ENCODE measurements at regions not wholly inside any gene's neighbourhood (a gene's known extent, or its start where the extent isn't known, plus 50 kb on each side); places are given as distances from the start of the nearest gene placed in this dataset.
"Not testable (repeated sequence)": the region's sequence is repeated elsewhere in the genome, so short reads cannot be mapped to it uniquely, and the experiment has no call there.

DNA sequence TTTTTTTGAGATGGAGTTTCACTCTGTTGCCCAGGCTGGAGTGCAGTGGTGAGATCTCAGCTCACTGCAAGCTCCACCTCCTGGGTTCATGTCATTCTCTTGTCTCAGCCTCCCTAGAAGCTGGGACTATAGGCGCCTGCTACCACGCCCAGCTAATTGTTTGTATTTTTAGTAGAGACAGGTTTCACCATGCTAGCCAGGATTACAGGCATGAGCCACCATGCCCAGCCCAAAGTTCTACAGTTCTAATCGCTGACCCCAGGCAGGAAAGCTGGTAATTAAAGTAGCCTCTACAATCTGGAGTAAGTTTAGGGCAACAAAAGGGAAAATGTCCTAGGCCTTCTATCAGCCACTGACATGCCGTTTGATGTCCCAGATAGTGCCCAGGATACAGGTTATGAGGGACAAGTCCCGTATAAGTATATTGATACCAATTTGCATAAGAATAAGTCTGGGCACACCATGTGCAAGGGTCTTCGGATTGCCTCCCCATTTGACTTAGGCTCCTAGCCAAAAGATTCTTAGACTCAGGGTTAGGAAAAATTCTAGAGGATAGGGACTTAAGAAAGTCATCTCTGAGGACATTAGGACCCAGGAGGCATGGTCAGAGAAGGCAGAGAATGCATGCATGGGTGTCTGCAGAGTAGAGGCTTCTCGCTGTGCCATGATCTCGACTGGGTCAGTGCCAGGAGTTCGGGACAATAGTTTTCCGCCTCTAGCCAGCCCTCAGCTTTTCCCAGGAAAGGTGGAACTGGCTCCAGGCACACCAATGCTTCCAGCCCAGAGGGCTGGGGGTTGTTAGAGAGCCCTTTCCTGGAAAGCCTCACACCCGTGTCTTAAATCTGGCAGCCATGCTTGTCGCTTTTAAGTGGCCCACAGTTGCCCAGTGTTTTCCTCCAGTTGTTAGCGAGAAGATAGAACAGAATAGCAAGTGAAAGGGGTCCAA, 1111.1 kb downstream of the TAF11L14 start:
- DNase-seq = no peak

DNA sequence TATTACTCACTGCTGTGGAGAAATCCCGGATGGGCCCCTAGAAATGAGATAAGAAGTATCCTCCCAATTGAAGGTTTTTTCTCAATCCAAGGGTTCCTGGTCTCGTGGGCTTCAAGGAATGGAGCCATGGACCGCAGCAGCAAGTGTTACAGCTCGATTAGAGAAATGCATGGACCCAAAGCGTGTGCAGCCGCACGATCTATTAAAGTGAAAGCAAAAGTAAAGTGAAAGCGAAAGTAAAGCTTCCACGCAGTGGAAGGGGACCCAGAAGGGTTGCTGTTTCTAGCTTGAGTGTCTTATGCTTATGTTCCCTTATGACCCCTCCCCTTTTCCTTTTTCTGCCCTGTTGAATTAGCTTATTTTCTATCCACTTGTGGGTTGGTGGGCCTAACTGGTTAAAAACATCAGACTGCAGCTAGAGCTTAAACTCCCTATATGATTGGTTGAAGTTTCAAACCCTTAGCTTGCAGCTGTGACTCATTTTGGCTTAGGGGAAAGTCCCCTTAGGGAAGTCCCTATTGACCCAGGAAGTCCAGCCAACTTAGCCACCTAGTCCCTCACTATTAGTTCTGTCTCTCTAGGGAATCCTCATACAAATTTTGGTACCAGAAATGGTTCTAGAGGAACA, 1111.8 kb downstream of the TAF11L14 start:
- DNase-seq = no peak

DNA sequence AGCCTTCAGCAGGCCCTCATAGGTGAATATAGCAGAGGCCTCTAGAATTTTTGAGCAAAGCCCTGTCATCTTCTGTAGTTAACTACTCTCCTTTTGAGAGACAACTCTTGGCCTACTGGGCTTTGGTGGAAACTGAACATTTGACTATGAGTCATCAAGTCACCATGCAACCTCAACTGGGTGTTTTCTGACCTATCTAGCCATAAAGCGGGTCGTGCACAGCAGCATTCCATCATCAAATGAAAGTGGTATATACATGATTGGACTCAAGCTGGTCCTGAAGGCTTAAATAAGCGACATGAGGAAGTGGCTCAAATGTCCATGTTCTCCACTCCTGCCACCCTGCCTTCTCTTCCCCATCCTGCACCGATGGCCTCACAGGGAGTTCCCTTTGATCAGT, 1115.5 kb downstream of the TAF11L14 start:
- no peak for DNase-seq

DNA sequence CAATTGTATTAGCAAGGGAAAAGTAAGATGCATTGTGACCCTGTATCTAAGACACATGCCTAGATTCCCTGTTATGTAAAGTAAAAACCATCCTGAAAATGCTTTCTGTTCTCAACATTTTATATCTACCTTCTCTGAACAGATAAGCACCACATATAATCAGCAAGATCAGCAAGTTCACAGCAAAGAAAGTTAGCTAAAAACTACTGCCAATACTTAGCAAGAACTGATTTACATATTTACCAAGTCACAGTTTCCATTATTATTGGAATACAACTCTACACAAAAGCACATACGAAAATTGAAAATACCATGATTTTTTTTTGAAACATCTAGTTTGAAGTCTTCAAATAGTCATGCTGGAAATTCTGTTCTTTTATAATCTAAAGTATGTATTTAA, 1118.1 kb downstream of the TAF11L14 start:
- DNase-seq = no peak

DNA sequence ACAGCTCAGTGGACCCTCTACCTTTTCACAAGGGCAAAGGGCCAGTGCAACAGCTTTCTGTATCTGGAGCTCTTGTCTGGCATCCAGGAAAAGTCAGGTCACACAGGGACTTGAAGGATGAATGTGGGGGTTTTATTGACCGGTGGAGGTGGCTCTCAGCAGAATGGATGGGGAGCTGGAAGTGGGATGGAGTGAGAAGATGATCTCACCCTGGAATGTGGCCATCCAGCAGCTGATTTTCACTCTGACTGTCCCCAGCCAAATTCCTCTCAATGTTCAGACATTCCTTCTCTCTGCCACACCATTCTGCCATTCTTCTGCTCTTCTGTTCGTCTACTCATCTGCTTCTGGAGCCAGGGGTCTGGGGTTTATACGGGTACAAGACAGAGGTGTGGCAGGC, 1119.9 kb downstream of the TAF11L14 start:
- no peak for DNase-seq

DNA sequence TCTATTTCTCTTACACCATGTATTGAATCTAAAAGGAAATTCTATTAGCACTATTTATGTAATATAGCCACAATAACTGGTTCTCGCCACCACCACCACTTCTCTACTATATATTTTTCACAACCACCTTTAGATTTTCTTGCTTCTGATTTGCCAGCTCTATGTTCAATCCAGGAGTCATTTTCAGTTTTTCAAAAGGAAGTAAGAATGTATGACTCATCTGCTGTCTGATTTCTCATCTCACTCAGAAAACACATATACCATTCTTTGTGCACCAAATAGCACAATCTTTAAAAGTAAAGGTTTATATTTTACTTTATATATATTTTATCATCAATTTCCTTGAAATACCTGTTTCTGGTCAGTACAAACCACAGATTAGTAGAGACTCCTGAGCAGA, 1127.5 kb downstream of the TAF11L14 start:
- no peak for DNase-seq

DNA sequence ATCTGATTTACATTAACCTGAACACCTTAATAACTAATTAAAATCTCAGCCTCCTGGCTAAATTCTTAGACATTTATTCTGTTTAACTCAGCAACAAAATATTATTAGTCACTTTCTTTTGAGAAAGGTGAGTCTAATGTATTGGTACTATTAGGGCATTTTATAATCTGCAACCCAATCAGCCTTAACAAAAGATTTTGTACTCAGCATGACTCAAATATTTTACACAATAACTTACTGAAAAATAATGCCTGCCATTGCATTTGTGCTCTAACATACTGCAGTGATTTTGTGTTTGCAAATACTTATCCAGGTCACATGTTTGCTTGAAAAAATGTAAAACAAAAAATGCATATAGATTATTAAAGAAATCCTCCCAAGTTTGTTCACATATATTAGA, 1129.9 kb downstream of the TAF11L14 start:
- DNase-seq = no peak

DNA sequence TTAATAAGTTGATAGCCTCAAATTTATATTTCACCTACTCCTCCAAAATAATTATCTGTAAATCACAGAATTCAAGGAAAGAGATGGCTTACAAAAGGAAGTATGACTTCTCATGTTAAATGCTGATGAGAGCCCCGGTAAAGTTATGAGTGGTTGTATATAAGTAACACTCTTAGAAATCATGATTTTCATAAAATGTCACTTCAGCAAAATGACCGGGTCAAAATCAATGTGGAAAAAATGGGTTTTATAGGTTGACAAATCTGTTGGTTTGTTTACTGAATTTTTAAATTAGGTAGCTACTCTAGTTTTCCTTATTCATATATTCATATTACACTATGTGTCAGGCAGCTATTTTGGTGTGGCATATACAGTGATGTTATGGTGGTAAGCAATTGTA, 1131.0 kb downstream of the TAF11L14 start:
- DNase-seq = no peak

DNA sequence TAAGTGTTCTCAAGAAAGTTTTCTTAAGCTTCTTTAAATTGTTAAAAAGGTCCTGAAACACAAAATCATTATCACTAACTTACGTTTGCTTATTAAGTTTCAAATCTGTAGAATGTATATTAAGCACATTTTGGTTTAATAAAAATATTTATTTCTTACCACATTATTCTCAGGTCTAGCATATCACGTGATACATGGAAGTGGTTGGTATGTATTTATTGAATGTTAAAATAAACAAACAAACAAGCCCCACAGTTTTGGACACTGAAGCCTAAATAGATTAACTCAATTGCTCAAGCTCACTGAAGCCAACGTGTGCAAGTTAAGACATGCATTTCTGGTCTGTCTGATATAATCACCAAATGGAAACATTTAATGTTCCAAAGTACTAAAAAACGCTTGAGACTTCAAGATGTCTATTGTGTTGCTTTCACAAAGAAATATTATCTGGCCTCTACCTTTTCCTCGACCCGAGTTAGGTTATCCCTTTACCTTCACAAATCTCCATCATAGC, 1136.9 kb downstream of the TAF11L14 start:
- DNase-seq = no peak

DNA sequence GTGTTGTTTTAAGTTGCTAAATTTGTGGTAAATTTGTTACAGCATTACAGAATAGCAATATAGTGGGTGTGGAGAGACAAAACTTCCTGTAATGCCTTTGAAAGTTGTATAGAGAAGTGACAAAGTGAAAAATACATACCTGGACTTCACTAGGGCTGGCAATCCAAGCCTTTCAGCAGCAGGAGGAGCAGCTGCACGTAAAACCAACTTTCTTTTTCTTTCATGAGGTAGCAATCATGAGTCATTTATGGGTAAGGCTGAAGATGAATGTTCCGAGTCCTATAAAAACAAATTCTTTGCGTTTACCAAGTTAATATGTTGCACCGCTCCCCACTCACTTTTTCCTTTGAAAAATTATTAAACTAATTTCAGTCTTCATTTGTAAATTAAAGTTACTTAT, 1138.2 kb downstream of the TAF11L14 start:
- no peak for DNase-seq

DNA sequence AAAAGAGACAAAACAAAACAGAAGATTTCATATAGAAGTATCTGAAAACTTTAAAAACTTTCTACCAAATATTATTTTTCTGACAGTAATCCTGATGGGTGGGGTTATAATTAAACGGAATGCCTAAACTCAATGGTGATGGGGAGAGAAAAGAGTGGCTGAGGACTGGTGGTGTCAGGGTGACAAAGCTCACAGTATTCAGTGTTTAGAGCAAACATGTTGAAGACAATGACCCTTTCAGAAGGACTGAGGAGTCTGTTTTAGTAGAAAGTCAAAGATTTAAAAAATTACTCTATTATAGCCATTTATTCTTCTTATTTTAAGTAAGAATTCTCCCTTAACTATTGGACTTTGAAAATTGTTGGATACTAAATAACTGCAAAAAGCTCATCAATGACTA, 1144.0 kb downstream of the TAF11L14 start:
- no peak for DNase-seq

DNA sequence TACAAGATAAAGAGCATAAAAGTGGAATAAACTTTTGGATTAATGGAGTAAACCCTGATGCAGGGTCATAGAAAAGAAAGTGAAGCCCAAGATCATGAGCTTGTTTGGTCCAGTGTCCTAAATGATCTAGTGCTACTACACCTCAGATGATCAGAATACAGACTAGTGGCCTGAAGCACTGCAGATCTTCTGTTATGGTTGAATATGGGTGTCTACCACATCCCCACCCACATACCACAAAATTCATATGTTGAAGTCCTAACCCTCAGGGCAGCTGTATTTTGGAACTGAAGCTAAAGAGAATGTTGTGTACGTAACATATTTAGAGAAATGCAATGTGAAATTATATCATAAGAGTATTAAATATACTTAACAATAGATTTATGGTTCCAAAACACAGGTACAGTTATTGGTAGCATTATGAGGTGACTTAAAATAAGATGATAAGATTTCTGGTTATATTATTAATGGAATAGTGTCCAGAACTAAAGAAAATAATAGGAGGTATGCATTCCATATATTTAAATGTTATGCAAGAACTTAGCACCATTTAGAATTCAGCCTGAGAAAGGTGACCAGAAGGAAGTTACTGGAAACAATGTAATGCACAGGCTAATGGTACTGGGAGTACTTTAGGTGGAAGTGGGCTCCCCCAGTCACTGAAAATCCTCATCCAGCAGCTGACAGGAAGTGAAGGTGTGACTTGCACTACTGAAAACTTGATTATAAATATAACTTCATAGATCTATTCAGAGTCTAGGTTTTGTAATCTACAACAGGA, 1155.1 kb downstream of the TAF11L14 start:
- DNase-seq = no peak

DNA sequence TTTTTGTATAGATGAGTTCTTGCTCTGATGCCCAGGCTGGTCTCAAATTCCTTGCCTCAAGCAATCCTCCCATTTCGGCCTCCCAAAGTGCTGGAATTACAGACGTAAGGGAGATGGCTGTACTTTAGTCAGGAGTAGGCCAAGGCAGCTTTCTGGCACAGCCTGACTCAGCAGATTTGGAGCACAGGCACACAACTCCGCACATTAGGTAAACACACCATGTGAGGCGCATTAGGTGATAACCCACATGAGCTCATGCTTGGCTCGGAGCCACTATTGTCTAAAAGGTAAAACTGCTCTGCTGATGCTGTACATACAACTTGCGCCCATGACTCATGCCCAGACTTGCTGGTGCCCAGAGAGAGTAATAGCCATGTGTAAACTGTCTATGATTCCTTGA, 1157.9 kb downstream of the TAF11L14 start:
- no peak for DNase-seq

DNA sequence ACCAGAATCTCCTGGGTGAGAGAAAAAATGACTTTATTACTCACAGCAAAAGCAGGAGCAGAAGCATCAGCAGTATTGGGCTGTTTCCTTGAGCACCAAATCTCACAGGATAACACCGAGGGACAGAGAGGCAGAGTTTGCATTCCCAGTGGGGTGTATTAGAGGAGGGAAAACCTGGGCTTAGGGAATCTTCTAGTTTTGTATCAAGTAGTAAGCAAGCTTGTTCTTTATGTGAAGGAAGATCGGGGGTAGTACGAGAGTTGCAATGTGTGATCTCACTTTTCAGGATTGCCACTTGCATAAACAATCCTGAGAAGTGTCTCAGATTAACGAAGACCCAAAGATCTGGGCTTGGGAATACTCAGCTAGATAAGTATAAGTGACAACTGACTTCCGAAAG, 1163.0 kb downstream of the TAF11L14 start:
- no peak for DNase-seq

DNA sequence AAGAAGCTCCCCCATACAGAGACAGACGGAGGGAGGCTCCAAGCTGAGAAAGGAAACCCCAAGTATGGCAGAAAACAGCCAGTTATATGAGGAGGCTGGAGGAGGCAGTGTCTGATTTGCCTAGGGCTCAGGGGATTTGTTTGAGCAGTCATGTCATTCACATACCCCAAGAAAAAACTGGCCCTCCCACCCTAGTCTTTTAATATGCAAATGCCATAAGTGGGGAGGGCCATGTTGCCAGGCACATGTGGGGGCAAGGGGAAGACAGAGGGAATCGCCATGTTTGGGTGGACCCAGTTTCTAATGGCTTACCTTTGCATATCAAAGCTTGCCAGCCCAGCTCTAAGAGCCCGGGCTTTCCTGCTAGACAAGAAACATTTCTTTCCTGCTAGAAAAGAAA, 1163.8 kb downstream of the TAF11L14 start:
- DNase-seq = no peak

DNA sequence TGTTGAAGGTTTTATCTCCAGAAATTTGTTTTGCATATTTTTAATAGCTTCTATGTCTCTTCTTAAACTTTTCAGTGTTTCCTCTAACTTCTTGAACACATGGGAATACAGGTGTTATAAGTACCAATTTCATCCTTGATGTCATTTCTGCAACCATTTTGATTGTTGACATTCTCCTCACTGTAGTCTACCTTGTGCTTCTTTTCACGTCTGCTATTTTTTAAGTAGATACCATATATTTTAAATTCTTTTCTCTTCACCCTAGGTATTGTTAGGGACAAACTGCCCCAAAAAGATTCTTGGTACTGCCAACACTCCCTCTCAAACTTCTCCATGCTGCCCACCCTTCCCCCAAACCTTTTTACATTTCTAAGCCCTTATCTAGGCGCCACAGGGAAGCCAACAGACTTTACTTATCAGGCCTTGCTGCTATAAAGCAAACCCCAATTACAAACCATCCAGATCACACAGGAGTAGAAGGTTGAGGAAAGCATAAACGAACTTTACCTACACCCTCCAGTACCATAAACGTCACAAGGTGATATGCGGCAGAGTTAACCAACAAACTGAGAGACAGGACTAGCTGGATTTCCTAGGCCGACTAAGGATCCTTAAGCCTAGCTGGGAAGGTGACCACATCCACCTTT, 1165.3 kb downstream of the TAF11L14 start:
- no peak for DNase-seq

DNA sequence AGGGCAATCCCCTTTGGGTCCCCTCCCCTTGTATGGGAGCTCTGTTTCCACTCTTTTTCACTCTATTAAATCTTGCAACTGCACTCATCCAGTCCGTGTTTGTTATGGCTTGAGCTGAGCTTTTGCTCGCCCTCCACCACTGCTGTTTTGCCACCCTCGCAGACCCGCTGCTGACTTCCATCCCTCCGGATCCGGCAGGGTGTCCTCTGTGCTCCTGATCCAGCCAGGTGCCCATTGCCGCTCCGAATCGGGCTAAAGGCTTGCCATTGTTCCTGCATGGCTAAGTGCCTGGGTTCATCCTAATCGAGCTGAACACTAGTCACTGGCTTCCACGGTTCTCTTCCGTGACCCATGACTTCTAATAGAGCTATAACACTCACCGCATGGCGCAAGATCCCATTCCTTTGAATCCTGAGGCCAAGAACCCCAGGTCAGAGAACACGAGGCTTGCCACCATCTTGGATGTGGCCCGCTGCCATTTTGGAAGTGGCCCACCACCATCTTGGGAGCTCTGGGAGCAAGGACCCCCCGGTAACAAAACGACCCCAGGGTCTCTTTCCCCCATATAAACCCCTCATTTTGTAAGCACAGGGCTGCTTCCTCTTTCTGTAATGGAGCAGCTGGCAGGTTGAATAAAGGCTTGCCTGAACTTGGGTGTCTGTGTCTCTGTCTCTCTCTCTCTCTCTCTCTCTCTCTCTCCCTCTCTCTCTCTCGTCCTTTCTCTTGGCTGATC, 1166.2 kb downstream of the TAF11L14 start:
- DNase-seq = no peak

DNA sequence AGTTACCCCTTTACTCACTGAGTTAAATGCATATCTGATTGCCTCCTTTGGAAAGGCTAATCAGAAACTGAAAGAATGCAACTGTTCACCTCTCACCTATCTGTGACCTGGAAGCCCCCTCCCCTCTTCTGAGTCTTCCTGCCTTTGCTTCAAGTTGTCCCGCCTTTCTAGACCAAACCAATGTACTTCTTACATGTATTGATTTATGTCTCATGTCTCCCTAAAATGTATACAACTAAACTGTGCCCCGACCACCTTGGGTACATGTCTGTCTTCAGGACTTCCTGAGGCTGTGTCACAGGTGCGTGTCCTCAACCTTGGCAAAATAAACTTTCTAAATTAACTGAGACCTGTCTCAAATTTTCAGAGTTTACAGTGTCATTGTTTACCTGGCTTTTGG, 1167.2 kb downstream of the TAF11L14 start:
- DNase-seq = not testable (repeated sequence)

DNA sequence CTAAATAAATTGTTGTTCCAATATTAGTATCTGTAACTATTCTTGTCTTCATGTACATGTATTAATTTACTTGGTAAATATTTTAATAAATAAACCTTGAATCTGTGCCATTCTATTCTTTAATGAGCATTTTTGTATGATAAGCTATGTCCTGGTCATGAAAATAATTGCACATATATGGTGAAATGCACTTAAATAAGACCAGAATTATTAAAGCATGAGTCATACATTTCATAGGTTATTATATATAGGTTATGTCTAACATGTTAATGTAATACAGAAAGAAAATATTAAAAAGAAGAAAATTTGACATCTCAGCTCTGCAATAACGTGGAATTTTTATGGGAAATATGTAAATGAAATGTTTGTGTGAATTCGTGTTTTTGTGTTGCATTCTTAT, 1168.1 kb downstream of the TAF11L14 start:
- DNase-seq = no peak

DNA sequence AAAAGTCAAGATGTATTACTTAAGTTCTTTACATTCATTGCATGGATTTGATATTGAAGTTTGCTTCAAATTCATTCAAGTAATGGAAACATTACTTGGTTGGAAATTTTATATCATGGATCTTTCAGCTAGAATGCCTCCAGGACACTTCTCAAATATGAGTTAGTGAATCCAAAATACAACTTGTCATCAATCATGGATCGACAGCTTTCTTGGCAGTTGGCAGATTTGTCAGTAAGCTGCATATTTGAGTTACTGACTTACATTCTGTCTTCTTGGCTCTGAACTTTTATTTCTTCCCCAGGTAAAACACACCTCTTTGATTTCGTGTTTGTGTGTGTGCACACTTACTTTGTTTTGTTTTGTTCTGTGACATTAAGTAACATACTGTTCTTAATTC, 1171.1 kb downstream of the TAF11L14 start:
- DNase-seq = no peak

DNA sequence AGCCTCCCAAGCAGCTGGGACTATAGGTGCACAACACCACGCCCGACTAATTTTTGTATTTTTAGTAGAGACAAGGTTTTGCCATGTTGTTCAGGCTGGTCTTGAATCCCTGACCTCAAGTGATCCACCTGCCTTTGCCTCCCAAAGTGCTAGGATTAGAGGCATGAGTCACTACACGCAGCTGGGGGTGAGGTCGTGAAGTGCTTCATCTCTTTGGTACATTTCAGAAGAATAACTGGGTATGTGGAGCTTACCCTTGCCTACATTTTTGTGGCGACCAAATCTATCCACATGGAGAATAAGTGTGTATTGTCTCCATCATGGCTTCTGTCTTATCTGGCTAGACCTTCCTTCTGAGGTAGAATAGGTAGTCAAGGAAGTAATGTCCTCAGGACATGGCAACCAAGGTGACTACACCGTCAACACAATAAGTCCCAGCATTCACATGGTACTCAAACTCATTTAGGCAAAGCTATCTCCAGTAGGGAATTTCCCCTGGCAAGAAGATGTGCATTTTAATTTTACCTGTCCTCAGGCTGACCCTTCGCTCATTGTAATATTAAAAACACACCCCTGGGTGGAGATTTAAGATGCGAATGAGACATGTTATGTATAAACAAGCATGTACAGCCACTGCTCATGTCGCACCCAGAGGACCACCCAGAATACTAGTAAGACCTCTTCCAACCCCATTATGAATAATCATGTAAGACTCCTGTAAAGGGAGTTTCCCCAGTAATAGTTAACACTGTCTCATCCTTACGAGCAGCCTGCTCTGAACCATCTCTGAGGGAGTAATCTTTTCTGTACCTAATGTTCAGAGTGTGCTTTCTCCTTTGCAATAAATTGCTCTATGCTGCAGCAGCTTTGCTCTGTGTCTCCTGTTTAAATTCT, 1173.2 kb downstream of the TAF11L14 start:
- no peak for DNase-seq

All from retina (tissue), 1 donor.